GM21576 (cell line): ENCODE measurements at regions not wholly inside any gene's neighbourhood (a gene's known extent, or its start where the extent isn't known, plus 50 kb on each side); places are given as distances from the start of the nearest gene placed in this dataset.
"Not testable (repeated sequence)": the region's sequence is repeated elsewhere in the genome, so short reads cannot be mapped to it uniquely, and the experiment has no call there.

ENCODE experiments used
- ATAC-seq: cut with Tn5 transposase; IDR thresholded peaks from one replicate; pipeline ENCODE4 v1.9.1; 2021; ENCODE audit warnings: mild to moderate bottlenecking, moderate library complexity; ENCODE audit not compliant: unreplicated experiment

GRCh38 chr5:136749016-136749415, 383.7 kb upstream of the TRPC7 start:
- no peak for ATAC-seq

DNA sequence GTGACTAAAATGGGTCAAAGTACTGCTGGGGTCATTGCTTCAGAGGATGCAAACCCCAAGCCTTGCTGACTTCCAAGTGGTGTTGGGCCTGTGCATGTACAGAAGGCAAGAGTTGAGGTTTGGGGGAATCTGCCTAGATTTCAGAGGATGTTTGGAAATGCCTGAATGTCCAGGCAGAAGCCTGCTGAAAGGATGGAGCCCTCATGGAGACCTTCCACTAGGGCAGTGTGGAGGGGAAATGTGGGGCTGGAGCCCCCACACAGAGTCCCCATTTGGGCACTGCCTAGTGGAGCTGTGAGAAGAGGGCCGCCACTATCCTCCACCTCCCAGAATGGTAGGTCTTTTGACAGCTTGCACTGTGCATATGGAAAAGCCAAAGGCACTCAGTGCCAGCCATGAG, 377.7 kb upstream of the TRPC7 start:
- ATAC-seq: no peak

DNA sequence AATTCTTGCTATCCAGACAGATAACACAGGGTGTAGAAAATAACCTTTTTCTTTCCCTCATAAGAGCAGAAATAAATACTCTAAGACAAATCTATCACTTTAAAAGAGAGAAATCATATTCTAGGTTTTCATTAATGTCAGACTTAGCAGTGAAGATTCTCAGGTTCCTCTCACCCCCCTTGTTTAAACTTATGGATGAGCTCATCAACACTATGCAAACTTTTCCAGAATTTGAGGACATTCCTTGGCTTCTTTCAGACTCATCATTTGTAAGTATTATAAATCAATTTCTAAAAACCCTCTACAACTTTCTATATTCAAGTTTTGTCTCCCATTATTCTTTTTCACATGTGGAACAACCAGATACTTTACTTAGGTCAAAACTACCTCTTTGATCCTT, 374.9 kb upstream of the TRPC7 start:
- no peak for ATAC-seq

DNA sequence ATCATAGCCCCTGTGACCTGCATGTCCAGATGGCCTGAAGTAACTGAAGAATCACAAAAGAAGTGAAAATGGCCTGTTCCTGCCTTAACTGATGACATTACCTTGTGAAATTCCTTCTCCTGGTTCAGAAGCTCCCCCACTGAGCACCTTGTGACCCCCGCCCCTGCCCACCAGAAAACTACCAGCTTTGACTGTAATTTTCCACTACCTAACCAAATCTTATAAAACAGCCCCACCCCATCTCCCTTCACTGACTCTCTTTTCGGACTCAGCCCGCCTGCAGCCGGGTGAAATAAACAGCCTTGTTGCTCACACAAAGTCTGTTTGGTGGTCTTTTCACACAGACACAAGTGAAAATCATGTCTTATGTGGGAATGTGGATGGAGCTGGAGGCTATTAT, 373.9 kb upstream of the TRPC7 start:
- ATAC-seq: not testable (repeated sequence)

GRCh38 chr5:136738829-136739228, 373.5 kb upstream of the TRPC7 start:
- ATAC-seq: no peak

DNA sequence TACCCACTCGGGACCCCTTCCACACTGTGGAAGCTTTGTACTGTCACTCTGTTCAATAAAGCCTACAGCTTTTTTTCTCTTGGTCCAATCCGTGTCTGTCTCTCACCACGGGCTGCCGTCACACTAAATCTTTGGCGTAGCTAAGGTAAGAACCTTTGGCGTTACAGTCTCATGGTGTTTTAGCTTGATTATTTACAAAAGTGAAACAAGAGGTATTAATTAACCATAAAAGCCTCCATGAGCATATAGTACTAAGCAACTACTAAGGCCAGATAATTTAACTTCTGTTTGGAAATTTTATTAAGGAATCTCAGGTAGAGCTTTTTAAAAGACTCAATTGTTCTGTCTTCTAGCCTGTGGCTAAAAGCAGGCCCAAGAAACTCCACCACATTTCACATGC, 370.7 kb upstream of the TRPC7 start:
- no peak for ATAC-seq

GRCh38 chr5:136735611-136736010, 370.3 kb upstream of the TRPC7 start:
- ATAC-seq: not testable (repeated sequence)

DNA sequence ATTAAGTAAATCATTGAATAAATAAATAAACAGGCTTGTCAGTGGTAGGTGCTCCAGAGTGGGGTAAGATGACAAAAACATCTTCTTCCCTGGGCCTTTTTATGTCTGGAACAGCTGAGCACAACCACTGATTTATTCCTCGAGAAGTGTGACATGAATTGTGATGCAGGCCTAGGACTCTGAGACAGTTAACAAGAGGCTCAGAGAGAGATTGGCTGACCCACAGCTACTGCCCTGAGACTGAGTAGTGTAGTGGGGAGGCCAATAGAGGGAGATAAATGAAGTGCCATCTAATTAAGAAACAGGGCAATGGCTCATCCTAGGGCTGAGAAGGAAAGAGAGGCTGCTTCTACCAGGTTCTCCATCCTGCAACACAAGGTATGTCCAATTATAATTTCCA, 369.3 kb upstream of the TRPC7 start:
- no peak for ATAC-seq

- no peak for ATAC-seq
These were observed 367.4 kb upstream of the TRPC7 start for GRCh38 chr5:136732751-136733150.

GRCh38 chr5:136731241-136731900, 366.0 kb upstream of the TRPC7 start:
- ATAC-seq: no peak

DNA sequence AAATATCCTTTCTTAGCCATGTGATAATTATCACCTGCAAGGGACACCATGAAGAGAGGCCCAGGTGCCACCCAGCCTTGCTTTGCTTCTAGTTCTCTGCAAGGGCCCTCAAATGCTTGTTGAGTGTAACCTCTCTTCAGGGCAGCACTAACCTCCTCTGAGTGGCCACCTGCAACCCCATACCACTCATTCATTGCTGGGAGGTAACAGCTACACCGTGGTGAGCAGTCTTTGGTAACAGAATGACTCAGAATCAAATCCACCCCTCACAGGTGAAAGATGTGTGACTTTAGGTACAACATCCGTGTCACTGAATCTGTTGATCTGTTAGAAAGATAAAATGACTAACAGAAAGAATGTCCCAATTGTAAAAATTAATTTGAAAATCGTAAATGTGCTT, 365.1 kb upstream of the TRPC7 start:
- ATAC-seq: no peak

- no peak for ATAC-seq
These were observed 364.6 kb upstream of the TRPC7 start for GRCh38 chr5:136729901-136730355.

DNA sequence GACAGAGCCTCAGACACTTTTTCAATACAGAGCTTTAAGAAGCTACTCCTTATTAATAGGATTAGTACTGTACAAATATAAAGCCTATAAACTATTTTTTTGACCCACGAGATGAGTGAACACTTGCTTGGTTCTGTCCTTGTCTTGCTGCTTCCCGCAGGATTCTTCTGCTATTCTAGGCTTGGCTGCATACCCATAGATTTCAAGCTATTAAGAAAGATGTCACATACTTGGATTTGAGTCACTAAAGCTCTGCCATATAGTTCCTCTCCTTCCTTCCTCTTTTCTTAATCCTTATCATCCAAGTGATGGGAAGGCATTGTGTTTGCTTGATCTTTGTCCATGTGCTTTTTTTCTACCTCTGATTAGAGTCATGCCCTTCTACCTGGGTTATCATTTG, 361.2 kb upstream of the TRPC7 start:
- ATAC-seq: no peak

DNA sequence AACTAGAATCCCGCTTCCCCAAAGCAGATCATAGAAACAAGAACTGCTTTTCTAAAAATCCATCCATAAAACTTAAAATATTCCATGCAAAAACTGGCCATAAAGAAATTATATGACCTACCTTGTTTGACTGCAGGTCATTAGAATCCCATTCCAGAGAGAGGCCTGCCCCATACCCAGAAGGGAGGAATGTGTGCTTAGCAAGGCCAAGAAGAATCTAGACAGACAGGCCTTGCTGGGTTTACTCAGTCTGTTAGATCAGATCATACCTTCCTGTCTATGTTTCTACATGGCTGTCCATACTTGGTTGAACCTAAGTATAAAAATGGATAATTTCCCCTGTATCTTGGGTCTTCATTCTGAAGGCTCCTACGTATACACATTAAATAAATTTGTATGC, 358.8 kb upstream of the TRPC7 start:
- ATAC-seq: no peak

GRCh38 chr5:136722581-136722980, 357.2 kb upstream of the TRPC7 start:
- no peak for ATAC-seq

GRCh38 chr5:136722086-136722485, 356.7 kb upstream of the TRPC7 start:
- no peak for ATAC-seq

DNA sequence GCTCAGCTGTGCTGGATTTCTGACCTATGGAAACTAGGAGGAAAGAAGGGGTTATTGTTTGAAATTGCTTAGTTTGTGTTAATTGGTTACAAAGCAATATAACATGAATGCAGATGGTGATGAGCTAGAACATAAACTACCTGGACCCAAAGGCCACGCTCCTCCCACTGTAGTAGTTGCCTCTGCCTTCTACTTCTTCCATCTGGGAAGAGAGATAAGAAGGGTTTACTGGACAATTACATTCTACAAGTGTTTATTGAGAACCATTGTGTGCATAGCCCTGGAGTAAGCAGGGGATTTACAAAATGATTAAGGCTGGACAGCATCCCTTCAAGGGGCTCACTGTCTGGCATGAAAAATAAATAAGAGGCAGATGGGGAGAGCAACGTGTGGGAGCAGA, 355.3 kb upstream of the TRPC7 start:
- no peak for ATAC-seq

GRCh38 chr5:136717917-136718316, 352.6 kb upstream of the TRPC7 start:
- no peak for ATAC-seq

GRCh38 chr5:136714286-136714685, 348.9 kb upstream of the TRPC7 start:
- no peak for ATAC-seq

GRCh38 chr5:136712628-136713027, 347.3 kb upstream of the TRPC7 start:
- ATAC-seq: no peak

- ATAC-seq: no peak
These were observed 345.5 kb upstream of the TRPC7 start for GRCh38 chr5:136710834-136711233.

DNA sequence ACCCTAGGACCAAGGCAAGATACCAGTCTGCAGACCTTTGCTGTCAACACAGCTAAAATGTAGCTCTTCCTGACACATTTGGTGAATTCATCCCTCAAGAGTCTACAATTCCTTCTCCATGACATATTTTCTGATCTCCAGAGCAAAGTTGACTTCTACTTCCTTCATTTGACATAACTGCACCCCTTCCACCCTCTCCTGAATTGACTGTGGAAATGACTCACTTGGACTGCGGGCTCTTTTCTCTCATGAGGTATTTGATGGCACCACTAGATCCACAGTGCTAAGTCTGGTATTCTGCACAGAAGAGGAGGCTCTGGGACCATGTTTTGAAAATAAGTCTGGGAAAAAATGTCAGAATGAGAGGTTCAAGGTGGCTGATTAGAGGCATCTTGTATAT, 338.4 kb upstream of the TRPC7 start:
- no peak for ATAC-seq

GRCh38 chr5:136703036-136703435, 337.7 kb upstream of the TRPC7 start:
- ATAC-seq: no peak
